ENCODE measurements at regions not wholly inside any gene's neighbourhood (a gene's known extent, or its start where the extent isn't known, plus 50 kb on each side); places are given as distances from the start of the nearest gene placed in this dataset.

- no TSS peak for BruUV-seq (replicated peaks)
- no peaks in the 10 kb centered on the region for H3K79me2 ChIP-seq (ENCODE audit: low read depth)
- no peaks in the 10 kb centered on the region for H3K27me3 ChIP-seq (ENCODE audit: insufficient read depth, low read depth)
- no peak for TF ChIP-seq CTCF (conservative IDR thresholded peaks at IDR 0.05)
- no peak for TF ChIP-seq EZH2 (IDR thresholded peaks at IDR 0.05; ENCODE audit: low read depth)
- H3K36me3 ChIP-seq (ENCODE audit: low read depth): no peaks in the 10 kb centered on the region
- no peaks in the 10 kb centered on the region for H4K20me1 ChIP-seq (ENCODE audit: insufficient read depth)
- intact Hi-C loops (cut with micrococcal nuclease; ENCODE audit: unreplicated experiment): no loop called here
- DNase-seq: no peak
- H3K4me3 ChIP-seq: no peak overlapping the region
- ChIA-PET CTCF (no interaction called here), POLR2A (ENCODE audit: unreplicated experiment) (no interaction called here)
- H3K4me1 ChIP-seq (replicated peaks; ENCODE audit: insufficient read depth): no peaks in the 10 kb centered on the region
- H2AFZ ChIP-seq: no peak overlapping the region
- no peaks in the 10 kb centered on the region for H3K9me2 ChIP-seq (ENCODE audit: insufficient read depth)
- H3K27ac ChIP-seq: no peak overlapping the region
- no peaks in the 10 kb centered on the region for H3K9me3 ChIP-seq (ENCODE audit: insufficient read depth, low read depth)
- no peaks in the 10 kb centered on the region for H3F3A ChIP-seq (ENCODE audit: insufficient read depth, low read depth)
- H3K4me2 ChIP-seq: no peak overlapping the region
Measured at GRCh38 chr1:57761628-57762027, 337.8 kb upstream of the DAB1 start.

GRCh38 chr1:57752843-57753242, 329.0 kb upstream of the DAB1 start:
- no peaks in the 10 kb centered on the region for H3K36me3 ChIP-seq (ENCODE audit: low read depth)
- no TSS peak for BruUV-seq (replicated peaks)

GRCh38 chr1:57748719-57749118, 324.9 kb upstream of the DAB1 start:
- BruUV-seq (replicated peaks): no TSS peak
- no peaks in the 10 kb centered on the region for H3K36me3 ChIP-seq (ENCODE audit: low read depth)
- no peaks in the 10 kb centered on the region for H3K9me2 ChIP-seq (ENCODE audit: insufficient read depth)
- intact Hi-C loops (cut with micrococcal nuclease; ENCODE audit: unreplicated experiment): no loop called here
- H3F3A ChIP-seq (ENCODE audit: insufficient read depth, low read depth): no peaks in the 10 kb centered on the region
- ChIA-PET POLR2A (ENCODE audit: unreplicated experiment) (no interaction called here), CTCF (no interaction called here)
- no peaks in the 10 kb centered on the region for H4K20me1 ChIP-seq (ENCODE audit: insufficient read depth)
- H3K4me3 ChIP-seq: no peak overlapping the region
- no peaks in the 10 kb centered on the region for H3K79me2 ChIP-seq (ENCODE audit: low read depth)
- no peak overlapping the region for H2AFZ ChIP-seq
- no peak overlapping the region for H3K4me2 ChIP-seq
- H3K27ac ChIP-seq: no peak overlapping the region
- H3K27me3 ChIP-seq (ENCODE audit: insufficient read depth, low read depth): peaks cover 42% of the 10 kb centered on the region
- no peak for DNase-seq
- no peak for TF ChIP-seq CTCF (conservative IDR thresholded peaks at IDR 0.05)
- TF ChIP-seq EZH2 (IDR thresholded peaks at IDR 0.05; ENCODE audit: low read depth): no peak
- H3K4me1 ChIP-seq (replicated peaks; ENCODE audit: insufficient read depth): no peaks in the 10 kb centered on the region
- no peaks in the 10 kb centered on the region for H3K9me3 ChIP-seq (ENCODE audit: insufficient read depth, low read depth)

More at GRCh38 chr1:57752843-57753242, 329.0 kb upstream of the DAB1 start:
- H4K20me1 ChIP-seq (ENCODE audit: insufficient read depth): no peaks in the 10 kb centered on the region
- H3K4me3 ChIP-seq: no peak overlapping the region
- no peaks in the 10 kb centered on the region for H3K4me1 ChIP-seq (replicated peaks; ENCODE audit: insufficient read depth)
- H3K4me2 ChIP-seq: no peak overlapping the region
- no peaks in the 10 kb centered on the region for H3F3A ChIP-seq (ENCODE audit: insufficient read depth, low read depth)
- H3K9me2 ChIP-seq (ENCODE audit: insufficient read depth): no peaks in the 10 kb centered on the region
- TF ChIP-seq EZH2 (IDR thresholded peaks at IDR 0.05; ENCODE audit: low read depth): no peak
- TF ChIP-seq CTCF (conservative IDR thresholded peaks at IDR 0.05): no peak
- H3K79me2 ChIP-seq (ENCODE audit: low read depth): no peaks in the 10 kb centered on the region
- POLR2A ChIA-PET (ENCODE audit: unreplicated experiment): no interaction called here
- H2AFZ ChIP-seq: no peak overlapping the region
- no peak overlapping the region for H3K27ac ChIP-seq
- DNase-seq: no peak
- intact Hi-C loops (cut with micrococcal nuclease; ENCODE audit: unreplicated experiment): no loop called here
- peaks cover 50% of the 10 kb centered on the region for H3K27me3 ChIP-seq (ENCODE audit: insufficient read depth, low read depth)
- no peaks in the 10 kb centered on the region for H3K9me3 ChIP-seq (ENCODE audit: insufficient read depth, low read depth)
- CTCF ChIA-PET: no interaction called here

Measured in PC-9 (cell line).